Loucy (cell line): ENCODE measurements at regions not wholly inside any gene's neighbourhood (a gene's known extent, or its start where the extent isn't known, plus 50 kb on each side); places are given as distances from the start of the nearest gene placed in this dataset.

Experiments
- H2AFZ ChIP-seq: fragments of 200-600 bp; sonication (generic); 2 replicates; pipeline ENCODE4 v1.6.0; 2016; ENCODE audit warnings: antibody characterized with exemption, mild to moderate bottlenecking, low read length, moderate library complexity
- H3F3A ChIP-seq: fragments of 200-600 bp; 2 replicates; pipeline ENCODE4 v1.6.0; 2016; ENCODE audit warnings: antibody characterized with exemption, low read depth, mild to moderate bottlenecking
- H3K27me3 ChIP-seq: fragments of 200-600 bp; sonication (generic); 2 replicates; pipeline ENCODE4 v1.6.1; 2014; ENCODE audit warnings: low read length, mild to moderate bottlenecking; ENCODE audit not compliant: insufficient read depth, poor library complexity, severe bottlenecking
- H3K36me3 ChIP-seq: fragments of 200-600 bp; sonication (generic); 2 replicates; pipeline ENCODE4 v1.6.1; 2016; ENCODE audit warnings: low read length; ENCODE audit not compliant: insufficient read depth
- H3K4me1 ChIP-seq: fragments of 200-600 bp; sonication (generic); 2 replicates; pipeline ENCODE4 v1.5.1; 2014; ENCODE audit warnings: low read length, mild to moderate bottlenecking; ENCODE audit not compliant: insufficient read depth, poor library complexity, severe bottlenecking
- H3K4me2 ChIP-seq: fragments of 200-600 bp; sonication (generic); 2 replicates; pipeline ENCODE4 v1.6.0; 2014; ENCODE audit warnings: antibody characterized with exemption, low read length, low read depth, mild to moderate bottlenecking; ENCODE audit not compliant: poor library complexity, severe bottlenecking
- H3K4me3 ChIP-seq: fragments of 200-600 bp; sonication (generic); 2 replicates; pipeline ENCODE4 v1.5.1; 2014; ENCODE audit warnings: low read length, mild to moderate bottlenecking, mixed read lengths; ENCODE audit not compliant: poor library complexity, severe bottlenecking
- H3K79me2 ChIP-seq: fragments of 200-600 bp; sonication (generic); 2 replicates; pipeline ENCODE4 v1.6.1; 2014; ENCODE audit warnings: low read length; ENCODE audit not compliant: insufficient read depth
- H3K9ac ChIP-seq: fragments of 200-600 bp; sonication (generic); 2 replicates; pipeline ENCODE4 v1.6.0; 2014; ENCODE audit warnings: mild to moderate bottlenecking, low read depth, low read length, moderate library complexity; ENCODE audit not compliant: poor library complexity, severe bottlenecking
- H3K9me2 ChIP-seq: fragments of 200-600 bp; sonication (generic); replicated peaks from 2 replicates; pipeline ENCODE4 v1.6.1; 2016; ENCODE audit warnings: low read depth, low read length, mixed read lengths
- H3K9me3 ChIP-seq: fragments of 200-600 bp; sonication (generic); 2 replicates; pipeline ENCODE4 v1.6.1; 2014; ENCODE audit warnings: mild to moderate bottlenecking, antibody characterized with exemption, low read length, low read depth; ENCODE audit not compliant: insufficient read depth
- H4K20me1 ChIP-seq: fragments of 200-600 bp; sonication (generic); 2 replicates; pipeline ENCODE4 v1.6.0; 2014; ENCODE audit warnings: antibody characterized with exemption, low read length, mild to moderate bottlenecking; ENCODE audit not compliant: insufficient read depth, poor library complexity, severe bottlenecking
- EZH2phosphoT487 ChIP-seq: fragments of 200-600 bp; IDR thresholded peaks from 2 replicates; pipeline ENCODE4 v1.6.1; 2018; ENCODE audit warnings: antibody characterized with exemption, mild to moderate bottlenecking, moderate library complexity, borderline replicate concordance
- TF ChIP-seq, protein P1 (sequence below): fragments of 200-600 bp; sonication (generic); conservative IDR thresholded peaks from 2 replicates; pipeline ENCODE4 v1.5.1; 2014; ENCODE audit warnings: mild to moderate bottlenecking, antibody characterized with exemption, low read length

DNA sequence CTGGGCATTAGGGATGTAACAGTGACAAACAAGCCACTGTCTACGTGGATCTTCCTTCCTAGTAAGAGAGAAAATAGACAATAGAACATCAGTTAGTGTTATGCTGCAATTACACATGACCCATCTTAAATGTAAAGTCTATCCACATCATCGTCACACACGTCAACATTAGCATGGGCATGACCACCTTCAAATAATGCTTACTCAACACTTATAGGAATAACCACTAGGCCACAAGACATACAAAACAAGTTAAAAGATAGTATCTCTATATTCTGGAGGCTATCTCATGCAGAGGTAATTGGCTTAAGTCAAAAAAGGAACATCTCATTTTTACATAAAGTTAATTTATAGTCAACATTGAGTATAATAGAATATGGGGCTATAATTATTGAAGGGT lies 156.5 kb downstream of the MOXD1 start:
- Histone ChIP-seq H3K36me3 (no peaks in the 10 kb centered on the region), H3K4me1 (no peaks in the 10 kb centered on the region), H4K20me1 (no peaks in the 10 kb centered on the region), H2AFZ (no peak overlapping the region), H3K4me3 (no peak overlapping the region), H3K9me3 (no peaks in the 10 kb centered on the region), H3K27me3 (no peaks in the 10 kb centered on the region), H3F3A (no peaks in the 10 kb centered on the region), H3K9me2 (no peaks in the 10 kb centered on the region), H3K9ac (no peak overlapping the region), H3K79me2 (no peaks in the 10 kb centered on the region), H3K4me2 (no peak overlapping the region)
- no peak for TF ChIP-seq EZH2phosphoT487
- TF ChIP-seq, protein P1, sequence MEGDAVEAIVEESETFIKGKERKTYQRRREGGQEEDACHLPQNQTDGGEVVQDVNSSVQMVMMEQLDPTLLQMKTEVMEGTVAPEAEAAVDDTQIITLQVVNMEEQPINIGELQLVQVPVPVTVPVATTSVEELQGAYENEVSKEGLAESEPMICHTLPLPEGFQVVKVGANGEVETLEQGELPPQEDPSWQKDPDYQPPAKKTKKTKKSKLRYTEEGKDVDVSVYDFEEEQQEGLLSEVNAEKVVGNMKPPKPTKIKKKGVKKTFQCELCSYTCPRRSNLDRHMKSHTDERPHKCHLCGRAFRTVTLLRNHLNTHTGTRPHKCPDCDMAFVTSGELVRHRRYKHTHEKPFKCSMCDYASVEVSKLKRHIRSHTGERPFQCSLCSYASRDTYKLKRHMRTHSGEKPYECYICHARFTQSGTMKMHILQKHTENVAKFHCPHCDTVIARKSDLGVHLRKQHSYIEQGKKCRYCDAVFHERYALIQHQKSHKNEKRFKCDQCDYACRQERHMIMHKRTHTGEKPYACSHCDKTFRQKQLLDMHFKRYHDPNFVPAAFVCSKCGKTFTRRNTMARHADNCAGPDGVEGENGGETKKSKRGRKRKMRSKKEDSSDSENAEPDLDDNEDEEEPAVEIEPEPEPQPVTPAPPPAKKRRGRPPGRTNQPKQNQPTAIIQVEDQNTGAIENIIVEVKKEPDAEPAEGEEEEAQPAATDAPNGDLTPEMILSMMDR: no peak

DNA sequence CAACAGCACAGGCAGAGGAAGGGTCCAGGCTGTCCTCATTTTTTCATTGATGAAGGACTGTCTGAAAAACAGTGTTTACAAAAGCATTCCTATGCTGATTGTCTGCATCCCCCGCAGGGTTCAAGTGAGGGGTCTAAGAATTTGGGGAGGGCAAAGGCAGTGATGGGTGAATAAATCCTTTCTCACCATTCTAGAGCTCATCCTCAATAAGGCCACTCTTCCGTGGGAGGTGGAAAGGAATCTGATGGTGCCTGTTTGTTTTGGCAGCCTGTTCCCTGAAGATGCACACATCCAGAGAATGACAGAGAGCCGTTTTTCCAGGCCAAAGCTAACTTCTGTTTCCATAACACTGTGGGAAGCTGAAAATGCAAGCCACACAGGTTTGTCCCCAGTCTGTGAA lies 164.5 kb downstream of the MOXD1 start:
- H2AFZ ChIP-seq: no peak overlapping the region
- H3K4me3 ChIP-seq: no peak overlapping the region
- H3K79me2 ChIP-seq: no peaks in the 10 kb centered on the region
- peaks cover 3% of the 10 kb centered on the region for H3K27me3 ChIP-seq
- no peaks in the 10 kb centered on the region for H3K9me3 ChIP-seq
- no peak overlapping the region for H3K4me2 ChIP-seq
- TF ChIP-seq EZH2phosphoT487: no peak
- TF ChIP-seq, protein P1: no peak
- no peaks in the 10 kb centered on the region for H3K4me1 ChIP-seq
- H3K36me3 ChIP-seq: no peaks in the 10 kb centered on the region
- H3F3A ChIP-seq: no peaks in the 10 kb centered on the region
- H3K9ac ChIP-seq: no peak overlapping the region
- no peaks in the 10 kb centered on the region for H3K9me2 ChIP-seq
- H4K20me1 ChIP-seq: no peaks in the 10 kb centered on the region

DNA sequence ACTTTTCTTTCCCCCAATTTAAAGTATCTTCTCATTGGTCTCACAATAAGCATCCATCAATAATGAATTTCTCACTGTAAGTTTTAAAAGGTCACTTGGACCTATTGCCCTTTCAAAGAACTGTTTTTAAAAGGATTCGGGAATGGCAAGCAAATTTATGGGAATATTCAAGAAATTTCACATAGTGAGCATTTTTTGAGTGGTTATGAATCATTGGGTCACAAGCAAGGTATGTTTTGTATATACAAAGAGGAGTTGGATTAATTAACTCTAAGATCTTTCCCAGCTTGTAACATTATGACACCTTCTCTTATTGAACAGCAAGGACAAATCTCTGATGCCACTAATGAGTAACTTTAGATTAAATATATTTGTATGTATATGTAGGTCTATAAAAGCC lies 165.0 kb downstream of the MOXD1 start:
- Histone ChIP-seq H3K79me2 (no peaks in the 10 kb centered on the region), H4K20me1 (no peaks in the 10 kb centered on the region), H3K9me2 (no peaks in the 10 kb centered on the region), H3K9ac (no peak overlapping the region), H3K4me1 (no peaks in the 10 kb centered on the region), H3K4me3 (no peak overlapping the region), H3K9me3 (no peaks in the 10 kb centered on the region), H3K36me3 (no peaks in the 10 kb centered on the region), H3K4me2 (no peak overlapping the region), H3K27me3 (peaks cover 3% of the 10 kb centered on the region), H2AFZ (no peak overlapping the region), H3F3A (no peaks in the 10 kb centered on the region)
- TF ChIP-seq, protein P1: no peak
- TF ChIP-seq EZH2phosphoT487: no peak
